Brain microvascular endothelial cell (primary cell): ENCODE measurements at regions not wholly inside any gene's neighbourhood (a gene's known extent, or its start where the extent isn't known, plus 50 kb on each side); places are given as distances from the start of the nearest gene placed in this dataset.
A peak's percentile ranks its signal among the peaks of the same experiment; 100 is the strongest.

Source experiments
- DNase-seq: peaks from one replicate; pipeline ENCODE4 v3.0.0-alpha.2; 2020
- H3K27ac ChIP-seq: fragments of 250-450 bp; sonication (Bioruptor Pico); 2 replicates; pipeline ENCODE4 v1.5.1; 2020; ENCODE audit warnings: mild to moderate bottlenecking, moderate library complexity
- H3K27me3 ChIP-seq: fragments of 250-450 bp; sonication (Bioruptor Pico); replicated peaks from 2 replicates; pipeline ENCODE4 v1.5.1; 2020; ENCODE audit warnings: mild to moderate bottlenecking
- H3K36me3 ChIP-seq: fragments of 250-450 bp; sonication (Bioruptor Pico); replicated peaks from 2 replicates; pipeline ENCODE4 v1.5.1; 2020; ENCODE audit warnings: mild to moderate bottlenecking
- H3K4me3 ChIP-seq: 2 replicates; pipeline ENCODE4 v1.5.1; 2011; ENCODE audit warnings: low read depth, mild to moderate bottlenecking, control low read depth, low read length, moderate library complexity
- CTCF ChIP-seq: IDR thresholded peaks from 2 replicates; pipeline ENCODE4 v1.5.1; 2011; ENCODE audit warnings: low read depth, mild to moderate bottlenecking, moderate library complexity, low read length, control low read depth, inconsistent platforms; ENCODE audit errors: missing control alignments
- in situ Hi-C: cut with HindIII; loops from 2 replicates; pipeline ENCODE4 v1.10.0; 2017; ENCODE audit warnings: low sequenced_read_pairs, low pct_ligation_motif_present

DNA sequence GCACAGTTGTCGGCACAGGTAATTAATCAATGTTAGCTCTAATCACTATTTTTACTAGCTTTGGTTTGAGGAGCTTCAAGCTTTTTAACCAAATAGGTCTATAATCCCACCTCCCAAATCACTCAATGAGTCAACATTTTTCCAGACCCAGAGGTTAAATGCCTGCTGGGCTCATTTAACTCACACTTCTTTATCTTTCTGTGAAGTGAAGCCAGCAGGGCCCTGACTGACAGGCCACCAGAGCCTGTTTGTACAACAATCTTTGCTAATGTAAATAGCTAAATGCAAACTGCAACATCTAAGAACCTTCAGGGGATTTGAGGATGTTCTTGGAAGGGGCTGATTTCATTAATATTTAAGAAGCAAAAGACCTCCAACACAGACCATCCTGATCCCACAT, 98.4 kb upstream of the NREP start:
- no peak overlapping the region for H3K4me3 ChIP-seq
- no peaks in the 10 kb centered on the region for H3K36me3 ChIP-seq
- no peak for TF ChIP-seq CTCF
- in situ Hi-C loops, result no loop called here
- DNase-seq, result no peak
- H3K27me3 ChIP-seq, result no peaks in the 10 kb centered on the region
- H3K27ac ChIP-seq, result no peak overlapping the region

DNA sequence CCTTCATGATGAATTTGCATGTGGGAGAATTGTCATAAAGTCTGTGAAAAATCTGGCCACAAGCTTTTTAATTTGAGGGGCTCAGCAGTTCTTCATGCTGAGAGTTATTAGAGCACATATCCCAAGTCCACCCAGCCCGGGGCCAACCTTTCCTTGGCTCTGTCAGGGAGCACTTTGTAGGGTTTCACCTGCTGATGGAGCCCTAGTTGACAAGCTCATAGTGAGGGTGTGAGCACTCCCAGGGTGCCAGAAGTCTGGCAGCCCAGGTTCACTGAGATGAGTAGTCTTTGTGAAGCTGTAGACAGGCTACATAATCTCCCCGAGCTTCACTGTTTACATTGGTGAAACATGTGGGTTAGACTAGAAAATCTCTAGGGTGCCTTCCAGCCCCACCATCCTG, 97.2 kb upstream of the NREP start:
- no peak for TF ChIP-seq CTCF
- Histone ChIP-seq H3K36me3 (no peaks in the 10 kb centered on the region), H3K27me3 (no peaks in the 10 kb centered on the region), H3K4me3 (no peak overlapping the region), H3K27ac (no peak overlapping the region)
- DNase-seq, result no peak
- in situ Hi-C loops, result no loop called here

DNA sequence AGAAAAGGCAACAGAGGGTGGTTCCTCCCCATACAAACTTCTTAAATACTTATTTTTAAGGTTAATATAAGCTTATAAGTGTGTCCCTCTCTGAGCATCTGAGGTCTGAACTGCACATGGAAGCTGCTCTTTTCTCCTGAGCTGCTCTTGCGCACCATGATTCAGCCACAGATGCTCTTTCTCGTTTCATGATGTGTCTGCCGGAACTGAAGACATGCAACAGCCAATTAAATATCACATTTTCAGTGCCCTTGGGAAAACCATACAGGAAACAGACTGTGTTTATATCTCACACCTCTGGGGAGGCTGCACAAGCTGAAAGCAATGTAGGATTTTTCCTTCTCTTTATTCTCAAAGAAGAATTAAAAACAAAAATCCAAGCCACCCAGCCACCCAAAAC, 96.8 kb upstream of the NREP start:
- Histone ChIP-seq H3K36me3 (no peaks in the 10 kb centered on the region), H3K4me3 (no peak overlapping the region), H3K27ac (no peak overlapping the region), H3K27me3 (no peaks in the 10 kb centered on the region)
- no peak for TF ChIP-seq CTCF
- in situ Hi-C loops, result no loop called here
- DNase-seq, result no peak

DNA sequence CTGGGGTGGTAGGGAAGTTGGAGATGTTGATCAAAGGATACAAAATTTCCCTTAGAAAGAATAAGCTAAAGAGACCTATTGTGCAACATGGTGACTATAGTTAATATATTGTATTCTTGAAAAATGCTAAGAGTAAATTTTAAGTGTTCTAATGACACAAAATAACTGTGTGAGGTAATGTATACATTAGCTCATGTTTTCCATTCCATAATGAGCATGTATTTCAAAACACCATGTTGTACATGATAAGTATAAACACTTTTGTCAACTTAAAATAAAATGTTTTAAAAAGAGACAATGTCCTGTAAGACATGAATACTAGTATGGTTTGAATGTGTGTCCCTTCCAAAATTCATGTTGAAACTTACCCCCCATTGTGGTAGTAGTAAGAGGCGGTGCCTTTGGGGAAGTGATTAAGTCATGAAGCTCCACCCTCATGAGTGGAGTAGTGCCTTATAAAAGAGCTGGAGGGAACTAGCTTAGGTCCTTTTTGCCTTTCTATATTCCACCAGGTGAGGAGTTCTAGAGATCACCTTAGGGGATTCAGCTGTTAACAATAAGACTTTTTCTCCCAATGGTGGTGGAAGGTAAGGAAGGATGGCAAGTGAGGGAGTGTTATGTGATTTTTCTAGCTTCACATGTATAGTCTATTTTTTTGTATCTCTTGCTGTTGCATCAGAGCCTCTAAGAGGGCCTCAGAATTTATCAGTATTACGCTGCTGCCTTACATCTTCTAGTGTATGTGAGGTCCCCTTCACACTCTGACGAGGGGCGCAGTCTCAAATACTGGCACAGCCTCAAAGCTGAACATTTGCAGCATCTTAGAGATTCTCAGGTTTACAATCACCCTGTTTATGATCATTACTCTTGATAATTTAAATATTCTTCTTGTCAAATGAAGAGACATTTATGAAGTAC, 94.9 kb upstream of the NREP start:
- no peaks in the 10 kb centered on the region for H3K36me3 ChIP-seq
- H3K27me3 ChIP-seq, result no peaks in the 10 kb centered on the region
- no peak overlapping the region for H3K4me3 ChIP-seq
- in situ Hi-C loops, result no loop called here
- no peak overlapping the region for H3K27ac ChIP-seq
- DNase-seq, result no peak
- no peak for TF ChIP-seq CTCF

DNA sequence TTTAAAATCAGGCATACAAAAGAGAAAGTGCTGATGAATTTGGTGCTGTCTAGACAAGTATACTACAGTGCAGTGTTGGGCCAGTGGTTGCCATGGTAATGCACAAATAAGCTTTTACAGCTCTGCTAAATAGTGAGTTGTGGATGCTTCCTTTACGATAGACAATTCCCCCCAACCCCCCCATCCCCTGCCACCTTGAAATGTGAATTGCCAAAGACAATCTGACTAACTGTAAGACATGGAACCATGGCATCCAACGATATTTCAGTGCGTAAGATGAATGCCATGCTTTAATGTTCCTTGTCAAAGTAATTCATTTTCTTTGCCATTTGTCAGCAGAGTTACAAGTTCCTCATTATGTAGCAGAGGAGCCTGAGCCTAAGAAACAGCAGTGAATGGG, 91.5 kb upstream of the NREP start:
- no peak for TF ChIP-seq CTCF
- H3K36me3 ChIP-seq, result no peaks in the 10 kb centered on the region
- in situ Hi-C loops, result no loop called here
- no peak overlapping the region for H3K27ac ChIP-seq
- H3K27me3 ChIP-seq, result no peaks in the 10 kb centered on the region
- no peak overlapping the region for H3K4me3 ChIP-seq
- peak; percentile 45 for DNase-seq
